Activated CD8-positive, alpha-beta memory T cell treated with anti-CD3 and anti-CD28 coated beads, Interleukin-2, amount 10 ng/mL, durations not matched to agents 7 days and 5 days (primary cell): ENCODE measurements at regions not wholly inside any gene's neighbourhood (a gene's known extent, or its start where the extent isn't known, plus 50 kb on each side); places are given as distances from the start of the nearest gene placed in this dataset.

Experiments
- ATAC-seq: fragments of 150-1000 bp; cut with Tn5 transposase; one replicate; pipeline ENCODE4 v1.10.0; 2021; ENCODE audit warnings: moderate library complexity
- CTCF ChIA-PET: fragments of 350-600 bp; sonication (Branson Sonifier 250); formaldehyde crosslinking; loops from one replicate; lab custom pipeline; 2021; ENCODE audit warnings: antibody characterized with exemption; lab: Charles Lee
- DNase-seq: peaks from one replicate; pipeline ENCODE4 v3.0.0-alpha.2; 2020
- H3K27ac Mint-ChIP-seq: one replicate; pipeline ENCODE4 v1.8.0; 2021; ENCODE audit warnings: mild to moderate bottlenecking, mixed read lengths
- H3K27me3 Mint-ChIP-seq: one replicate; pipeline ENCODE4 v1.8.0; 2021; ENCODE audit warnings: mixed read lengths
- H3K36me3 Mint-ChIP-seq: one replicate; pipeline ENCODE4 v1.8.0; 2021; ENCODE audit warnings: mild to moderate bottlenecking, mixed read lengths
- H3K4me1 Mint-ChIP-seq: one replicate; pipeline ENCODE4 v1.8.0; 2021; ENCODE audit warnings: mixed read lengths
- H3K4me3 Mint-ChIP-seq: one replicate; pipeline ENCODE4 v1.8.0; 2021; ENCODE audit warnings: mild to moderate bottlenecking, moderate library complexity, mixed read lengths
- H3K9me3 Mint-ChIP-seq: one replicate; pipeline ENCODE4 v1.8.0; 2022; ENCODE audit warnings: low read depth, mixed read lengths

GRCh38 chr18:40987581-40987980, 967.5 kb upstream of the PIK3C3 start:
- no peak for ATAC-seq
- H3K27ac Mint-ChIP-seq = no peak overlapping the region
- H3K4me1 Mint-ChIP-seq = no peaks in the 10 kb centered on the region
- no peaks in the 10 kb centered on the region for H3K36me3 Mint-ChIP-seq
- peaks cover 8% of the 10 kb centered on the region for H3K9me3 Mint-ChIP-seq
- no peaks in the 10 kb centered on the region for H3K27me3 Mint-ChIP-seq
- H3K4me3 Mint-ChIP-seq = no peak overlapping the region
- no peak for DNase-seq
- CTCF ChIA-PET = no interaction called here

GRCh38 chr18:40985436-40985835, 969.6 kb upstream of the PIK3C3 start:
- ATAC-seq = no peak
- Mint-ChIP-seq H3K27me3 (no peaks in the 10 kb centered on the region), H3K27ac (no peak overlapping the region), H3K4me1 (no peaks in the 10 kb centered on the region), H3K9me3 (peaks cover 8% of the 10 kb centered on the region), H3K4me3 (no peak overlapping the region), H3K36me3 (no peaks in the 10 kb centered on the region)
- CTCF ChIA-PET = no interaction called here
- DNase-seq = no peak

GRCh38 chr18:40984856-40985255, 970.2 kb upstream of the PIK3C3 start:
- CTCF ChIA-PET = no interaction called here
- DNase-seq = no peak
- H3K27me3 Mint-ChIP-seq = no peaks in the 10 kb centered on the region
- H3K9me3 Mint-ChIP-seq = peaks cover 8% of the 10 kb centered on the region
- no peak overlapping the region for H3K4me3 Mint-ChIP-seq
- H3K36me3 Mint-ChIP-seq = no peaks in the 10 kb centered on the region
- H3K27ac Mint-ChIP-seq = no peak overlapping the region
- H3K4me1 Mint-ChIP-seq = no peaks in the 10 kb centered on the region
- ATAC-seq = no peak

GRCh38 chr18:40983835-40984234, 971.2 kb upstream of the PIK3C3 start:
- H3K9me3 Mint-ChIP-seq = peaks cover 8% of the 10 kb centered on the region
- CTCF ChIA-PET = no interaction called here
- ATAC-seq = no peak
- DNase-seq = no peak
- H3K27me3 Mint-ChIP-seq = no peaks in the 10 kb centered on the region
- H3K4me1 Mint-ChIP-seq = no peaks in the 10 kb centered on the region
- H3K4me3 Mint-ChIP-seq = no peak overlapping the region
- H3K36me3 Mint-ChIP-seq = no peaks in the 10 kb centered on the region
- H3K27ac Mint-ChIP-seq = no peak overlapping the region

- ATAC-seq (no peak), DNase-seq (no peak)
- no peaks in the 10 kb centered on the region for H3K27me3 Mint-ChIP-seq
- no peaks in the 10 kb centered on the region for H3K4me1 Mint-ChIP-seq
- no peak overlapping the region for H3K4me3 Mint-ChIP-seq
- H3K36me3 Mint-ChIP-seq = no peaks in the 10 kb centered on the region
- H3K27ac Mint-ChIP-seq = no peak overlapping the region
- peaks cover 5% of the 10 kb centered on the region for H3K9me3 Mint-ChIP-seq
- CTCF ChIA-PET = no interaction called here
These were observed 974.9 kb upstream of the PIK3C3 start for GRCh38 chr18:40980171-40980570.

GRCh38 chr18:40976050-40976449, 979.0 kb upstream of the PIK3C3 start:
- ATAC-seq = no peak
- Mint-ChIP-seq H3K9me3 (peaks cover 3% of the 10 kb centered on the region), H3K36me3 (no peaks in the 10 kb centered on the region), H3K4me3 (no peak overlapping the region), H3K27me3 (no peaks in the 10 kb centered on the region), H3K4me1 (no peaks in the 10 kb centered on the region), H3K27ac (no peak overlapping the region)
- DNase-seq = no peak
- CTCF ChIA-PET = no interaction called here

- Mint-ChIP-seq H3K27ac (no peak overlapping the region), H3K27me3 (no peaks in the 10 kb centered on the region)
These were observed 980.6 kb upstream of the PIK3C3 start for GRCh38 chr18:40974448-40974847.

GRCh38 chr18:40962784-40963183, 992.2 kb upstream of the PIK3C3 start:
- Mint-ChIP-seq H3K4me1 (no peaks in the 10 kb centered on the region), H3K36me3 (no peaks in the 10 kb centered on the region), H3K4me3 (no peak overlapping the region), H3K9me3 (peaks cover 5% of the 10 kb centered on the region), H3K27ac (no peak overlapping the region), H3K27me3 (no peaks in the 10 kb centered on the region)
- no peak for DNase-seq
- CTCF ChIA-PET = no interaction called here
- no peak for ATAC-seq

More at GRCh38 chr18:40974448-40974847, 980.6 kb upstream of the PIK3C3 start:
- CTCF ChIA-PET = no interaction called here
- Mint-ChIP-seq H3K4me1 (no peaks in the 10 kb centered on the region), H3K4me3 (no peak overlapping the region), H3K9me3 (peaks cover 3% of the 10 kb centered on the region), H3K36me3 (no peaks in the 10 kb centered on the region)
- DNase-seq = no peak
- no peak for ATAC-seq

GRCh38 chr18:40957533-40958070, 997.4 kb upstream of the PIK3C3 start:
- no peaks in the 10 kb centered on the region for H3K36me3 Mint-ChIP-seq
- DNase-seq (no peak), ATAC-seq (no peak)
- H3K9me3 Mint-ChIP-seq = peaks cover 7% of the 10 kb centered on the region
- CTCF ChIA-PET = no interaction called here
- no peak overlapping the region for H3K4me3 Mint-ChIP-seq
- no peaks in the 10 kb centered on the region for H3K27me3 Mint-ChIP-seq
- H3K27ac Mint-ChIP-seq = no peak overlapping the region
- H3K4me1 Mint-ChIP-seq = no peaks in the 10 kb centered on the region

- no peak for ATAC-seq
- no peak overlapping the region for H3K27ac Mint-ChIP-seq
- H3K4me1 Mint-ChIP-seq = no peaks in the 10 kb centered on the region
These were observed 998.8 kb upstream of the PIK3C3 start for GRCh38 chr18:40956213-40956612.

GRCh38 chr18:40955351-40955750, 999.7 kb upstream of the PIK3C3 start:
- no peak for DNase-seq
- CTCF ChIA-PET = no interaction called here
- Mint-ChIP-seq H3K9me3 (peaks cover 13% of the 10 kb centered on the region), H3K36me3 (no peaks in the 10 kb centered on the region), H3K4me3 (no peak overlapping the region), H3K27me3 (no peaks in the 10 kb centered on the region), H3K27ac (no peak overlapping the region), H3K4me1 (no peaks in the 10 kb centered on the region)
- no peak for ATAC-seq

More at GRCh38 chr18:40956213-40956612, 998.8 kb upstream of the PIK3C3 start:
- Mint-ChIP-seq H3K36me3 (no peaks in the 10 kb centered on the region), H3K27me3 (no peaks in the 10 kb centered on the region), H3K9me3 (peaks cover 8% of the 10 kb centered on the region), H3K4me3 (no peak overlapping the region)
- no peak for DNase-seq
- CTCF ChIA-PET = no interaction called here

- DNase-seq = no peak
- peaks cover 18% of the 10 kb centered on the region for H3K9me3 Mint-ChIP-seq
- H3K27ac Mint-ChIP-seq = no peak overlapping the region
- H3K4me3 Mint-ChIP-seq = no peak overlapping the region
- H3K27me3 Mint-ChIP-seq = no peaks in the 10 kb centered on the region
- no peaks in the 10 kb centered on the region for H3K36me3 Mint-ChIP-seq
- no peaks in the 10 kb centered on the region for H3K4me1 Mint-ChIP-seq
- CTCF ChIA-PET = no interaction called here
- ATAC-seq = no peak
These were observed 1005.7 kb upstream of the PIK3C3 start for GRCh38 chr18:40949114-40949950.

- Mint-ChIP-seq H3K27ac (no peak overlapping the region), H3K4me3 (no peak overlapping the region), H3K9me3 (peaks cover 12% of the 10 kb centered on the region), H3K27me3 (no peaks in the 10 kb centered on the region), H3K4me1 (no peaks in the 10 kb centered on the region), H3K36me3 (no peaks in the 10 kb centered on the region)
- ATAC-seq = no peak
- CTCF ChIA-PET = no interaction called here
- no peak for DNase-seq
These were observed 1010.5 kb upstream of the PIK3C3 start for GRCh38 chr18:40944576-40944975.
